Neural progenitor cell (in vitro differentiated cells): ENCODE measurements at regions not wholly inside any gene's neighbourhood (a gene's known extent, or its start where the extent isn't known, plus 50 kb on each side); places are given as distances from the start of the nearest gene placed in this dataset.

Experiments
- CTCF ChIP-seq: fragments of 200-600 bp; sonication (generic); IDR thresholded peaks from 2 replicates; pipeline ENCODE4 v1.5.1; 2017; ENCODE audit warnings: antibody characterized with exemption, mild to moderate bottlenecking
- EZH2 ChIP-seq: fragments of 200-600 bp; sonication (generic); IDR thresholded peaks from 2 replicates; pipeline ENCODE4 v1.6.1; 2017; ENCODE audit warnings: antibody characterized with exemption, mild to moderate bottlenecking, moderate library complexity
- EZH2phosphoT487 ChIP-seq: fragments of 200-600 bp; sonication (generic); IDR thresholded peaks from 2 replicates; pipeline ENCODE4 v1.6.1; 2017; ENCODE audit warnings: antibody characterized with exemption

- TF ChIP-seq CTCF (no peak), EZH2phosphoT487 (no peak), EZH2 (no peak)
Measured at GRCh38 chr3:17941152-17941551, 198.7 kb upstream of the TBC1D5 start.
